Heart left ventricle (tissue), 13 donors: ENCODE measurements at regions not wholly inside any gene's neighbourhood (a gene's known extent, or its start where the extent isn't known, plus 50 kb on each side); places are given as distances from the start of the nearest gene placed in this dataset.

Experiments used
- POLR2A ChIP-seq, 2 donors: fragments of 450-650 bp; IDR thresholded peaks; one replicate each; pipeline ENCODE4 v1.6.1; 2017; ENCODE audit warnings: antibody characterized with exemption in 2 of 2, mild to moderate bottlenecking in 2 of 2, moderate library complexity in 2 of 2
- TF ChIP-seq, protein P1 (sequence below), 12 donors: fragments of 200-600 bp; sonication (generic) in 4 of 12; IDR thresholded peaks; one replicate each; pipeline versions ENCODE4 v1.5.0 to v1.8.0; 2018 to 2022; ENCODE audit warnings: antibody characterized with exemption in 12 of 12, mild to moderate bottlenecking in 5 of 12
- donor health status: ischemic (EF 13 %, LVEDD 7.1; RV severe dilation, severe dysfunction).
- donor health status: DM: no; HTN: yes; CAD: no.
- donor health status: DM: no; HTN: no; CAD: no.
- donor health status: ischemic (EF 25% LVEDD 6.9; RV normal size, moderate dysfunction).
- donor health status: ischemic (EF 25% LVEDD 5.7; RV mildly dilated, moderate dysfunction).
- donor health status: ischemic (EF 35%, LVEDD 5.7; RV mildly dilated, moderate dysfunction).
- donor health status: nonischemic (EF 11% LVEDD 7.7; RV severe dilation, severe dysfunction).
- donor health status: DM: yes; HTN: yes; CAD: no.
- donor health status: PGD.
- donor health status: ischemic (EF 29% LVEDD 5.4; RV normal size, mild dysfunction).
- donor health status: nonischemic (EF 23%, LVEDD 6.1; RV moderate dilation, normal function).

DNA sequence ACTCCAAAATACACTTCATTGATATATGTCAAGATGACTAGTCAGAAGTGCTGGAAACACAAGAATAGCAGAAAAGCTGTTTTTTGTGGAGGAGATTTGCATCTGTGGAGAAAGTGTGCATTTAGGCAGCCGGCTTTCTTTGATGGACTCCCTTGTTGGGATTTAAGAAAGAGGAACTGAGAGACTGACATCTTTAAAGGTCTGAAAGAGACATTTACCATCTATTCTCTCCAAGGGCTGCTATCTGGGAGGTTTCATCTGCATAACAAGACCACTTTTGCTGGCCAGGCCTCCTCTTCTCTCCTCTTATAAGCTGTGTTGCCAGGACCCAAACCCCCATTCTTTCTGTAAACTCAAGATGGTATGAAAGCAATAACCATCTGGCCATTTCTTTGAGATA lies 1065.0 kb downstream of the NLGN4X start:
- TF ChIP-seq, protein P1, sequence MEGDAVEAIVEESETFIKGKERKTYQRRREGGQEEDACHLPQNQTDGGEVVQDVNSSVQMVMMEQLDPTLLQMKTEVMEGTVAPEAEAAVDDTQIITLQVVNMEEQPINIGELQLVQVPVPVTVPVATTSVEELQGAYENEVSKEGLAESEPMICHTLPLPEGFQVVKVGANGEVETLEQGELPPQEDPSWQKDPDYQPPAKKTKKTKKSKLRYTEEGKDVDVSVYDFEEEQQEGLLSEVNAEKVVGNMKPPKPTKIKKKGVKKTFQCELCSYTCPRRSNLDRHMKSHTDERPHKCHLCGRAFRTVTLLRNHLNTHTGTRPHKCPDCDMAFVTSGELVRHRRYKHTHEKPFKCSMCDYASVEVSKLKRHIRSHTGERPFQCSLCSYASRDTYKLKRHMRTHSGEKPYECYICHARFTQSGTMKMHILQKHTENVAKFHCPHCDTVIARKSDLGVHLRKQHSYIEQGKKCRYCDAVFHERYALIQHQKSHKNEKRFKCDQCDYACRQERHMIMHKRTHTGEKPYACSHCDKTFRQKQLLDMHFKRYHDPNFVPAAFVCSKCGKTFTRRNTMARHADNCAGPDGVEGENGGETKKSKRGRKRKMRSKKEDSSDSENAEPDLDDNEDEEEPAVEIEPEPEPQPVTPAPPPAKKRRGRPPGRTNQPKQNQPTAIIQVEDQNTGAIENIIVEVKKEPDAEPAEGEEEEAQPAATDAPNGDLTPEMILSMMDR (IDR thresholded peaks at IDR 0.05), result no peak
- no peak for TF ChIP-seq POLR2A (IDR thresholded peaks at IDR 0.05)
